ENCODE measurements at regions not wholly inside any gene's neighbourhood (a gene's known extent, or its start where the extent isn't known, plus 50 kb on each side); places are given as distances from the start of the nearest gene placed in this dataset.
A peak's percentile ranks its signal among the peaks of the same experiment; 100 is the strongest.

GRCh38 chr14:97024300-97024699 is 227.1 kb downstream of the VRK1 start:
- peaks cover 20% of the 10 kb centered on the region for H3K4me1 ChIP-seq
- H3K27ac ChIP-seq = no peak overlapping the region
- no peak overlapping the region for H3K4me3 ChIP-seq
- no peaks in the 10 kb centered on the region for H3K9me3 ChIP-seq
- H3K27me3 ChIP-seq = peaks cover 2% of the 10 kb centered on the region; the same call in 1 of the 2 replicates
- H3K36me3 ChIP-seq = no peaks in the 10 kb centered on the region
- TF ChIP-seq Cebpa-rat (IDR thresholded peaks at IDR 0.05) = no peak
- no peaks in the 10 kb centered on the region for H4K20me1 ChIP-seq
- H3K9ac ChIP-seq = no peak overlapping the region
- H3K4me2 ChIP-seq = no peak overlapping the region

- H3K4me1 ChIP-seq = peaks cover 17% of the 10 kb centered on the region
- no peak overlapping the region for H3K4me2 ChIP-seq
Observed at GRCh38 chr14:97025722-97026121, 228.5 kb downstream of the VRK1 start.

GRCh38 chr14:97027256-97027999 is 230.2 kb downstream of the VRK1 start:
- TF ChIP-seq Cebpa-rat (IDR thresholded peaks at IDR 0.05) = no peak
- Histone ChIP-seq H3K4me3 (no peak overlapping the region), H4K20me1 (no peaks in the 10 kb centered on the region), H3K4me2 (0 out of 2 replicates have a peak overlapping the region, but pooled peaks have one; percentile 37), H3K36me3 (no peaks in the 10 kb centered on the region), H3K27ac (no peak overlapping the region), H3K9ac (no peak overlapping the region), H3K4me1 (peaks cover 9% of the 10 kb centered on the region), H3K27me3 (peaks cover 9% of the 10 kb centered on the region), H3K9me3 (peaks cover 7% of the 10 kb centered on the region; the same call in 1 of the 2 replicates)

More at GRCh38 chr14:97025722-97026121, 228.5 kb downstream of the VRK1 start:
- Histone ChIP-seq H3K27ac (no peak overlapping the region), H3K9me3 (no peaks in the 10 kb centered on the region), H3K9ac (no peak overlapping the region), H3K27me3 (no peaks in the 10 kb centered on the region; the same call in 1 of the 2 replicates), H3K4me3 (no peak overlapping the region), H4K20me1 (no peaks in the 10 kb centered on the region), H3K36me3 (no peaks in the 10 kb centered on the region)
- TF ChIP-seq Cebpa-rat (IDR thresholded peaks at IDR 0.05) = no peak

- peaks cover 9% of the 10 kb centered on the region for H3K4me1 ChIP-seq
- H3K9ac ChIP-seq = no peak overlapping the region
- no peaks in the 10 kb centered on the region for H4K20me1 ChIP-seq
- peak; percentile 71; the same call in 1 of the 2 replicates for TF ChIP-seq Cebpa-rat (IDR thresholded peaks at IDR 0.05)
- peaks cover 18% of the 10 kb centered on the region for H3K27me3 ChIP-seq
- H3K4me3 ChIP-seq = no peak overlapping the region
- peak overlapping the region; percentile 37 for H3K4me2 ChIP-seq
- no peaks in the 10 kb centered on the region for H3K36me3 ChIP-seq
- H3K9me3 ChIP-seq = peaks cover 17% of the 10 kb centered on the region
- no peak overlapping the region for H3K27ac ChIP-seq
Observed at GRCh38 chr14:97028382-97028781, 231.2 kb downstream of the VRK1 start.

- Histone ChIP-seq H3K9me3 (peaks cover 26% of the 10 kb centered on the region), H4K20me1 (no peaks in the 10 kb centered on the region), H3K27ac (no peak overlapping the region), H3K4me1 (peaks cover 9% of the 10 kb centered on the region), H3K4me3 (no peak overlapping the region), H3K9ac (no peak overlapping the region), H3K27me3 (peaks cover 26% of the 10 kb centered on the region), H3K4me2 (no peak overlapping the region), H3K36me3 (no peaks in the 10 kb centered on the region)
- no peak for TF ChIP-seq Cebpa-rat (IDR thresholded peaks at IDR 0.05)
Observed at GRCh38 chr14:97029800-97030199, 232.6 kb downstream of the VRK1 start.

GRCh38 chr14:97031530-97031929 is 234.3 kb downstream of the VRK1 start:
- Histone ChIP-seq H3K36me3 (no peaks in the 10 kb centered on the region), H3K9ac (no peak overlapping the region), H4K20me1 (no peaks in the 10 kb centered on the region), H3K4me3 (no peak overlapping the region), H3K27me3 (peaks cover 26% of the 10 kb centered on the region), H3K27ac (no peak overlapping the region), H3K9me3 (peaks cover 26% of the 10 kb centered on the region), H3K4me1 (peaks cover 9% of the 10 kb centered on the region), H3K4me2 (no peak overlapping the region)
- no peak for TF ChIP-seq Cebpa-rat (IDR thresholded peaks at IDR 0.05)

- no peaks in the 10 kb centered on the region for H3K36me3 ChIP-seq
- H4K20me1 ChIP-seq = no peaks in the 10 kb centered on the region
- H3K27ac ChIP-seq = no peak overlapping the region
- no peak overlapping the region for H3K4me3 ChIP-seq
- H3K9me3 ChIP-seq = peaks cover 29% of the 10 kb centered on the region
- H3K4me2 ChIP-seq = no peak overlapping the region
- peaks cover 2% of the 10 kb centered on the region for H3K4me1 ChIP-seq
- TF ChIP-seq Cebpa-rat (IDR thresholded peaks at IDR 0.05) = no peak
- H3K27me3 ChIP-seq = peaks cover 26% of the 10 kb centered on the region
- no peak overlapping the region for H3K9ac ChIP-seq
Observed at GRCh38 chr14:97033556-97034081, 236.4 kb downstream of the VRK1 start.

- H4K20me1 ChIP-seq = no peaks in the 10 kb centered on the region
Observed at GRCh38 chr14:97036086-97036852, 239.1 kb downstream of the VRK1 start.

GRCh38 chr14:97039717-97040363 is 242.7 kb downstream of the VRK1 start:
- Histone ChIP-seq H3K4me2 (no peak overlapping the region), H3K9me3 (peaks cover 24% of the 10 kb centered on the region), H3K9ac (no peak overlapping the region), H3K27me3 (no peaks in the 10 kb centered on the region), H4K20me1 (no peaks in the 10 kb centered on the region), H3K4me1 (no peaks in the 10 kb centered on the region), H3K4me3 (no peak overlapping the region; the same call in 1 of the 2 replicates), H3K27ac (no peak overlapping the region), H3K36me3 (no peaks in the 10 kb centered on the region)
- no peak for TF ChIP-seq Cebpa-rat (IDR thresholded peaks at IDR 0.05)

More at GRCh38 chr14:97036086-97036852, 239.1 kb downstream of the VRK1 start:
- H3K36me3 ChIP-seq = no peaks in the 10 kb centered on the region
- H3K9ac ChIP-seq = no peak overlapping the region
- H3K9me3 ChIP-seq = peaks cover 43% of the 10 kb centered on the region
- H3K4me1 ChIP-seq = no peaks in the 10 kb centered on the region
- no peak overlapping the region for H3K27ac ChIP-seq
- no peak overlapping the region for H3K4me2 ChIP-seq
- H3K27me3 ChIP-seq = peaks cover 26% of the 10 kb centered on the region
- H3K4me3 ChIP-seq = no peak overlapping the region
- TF ChIP-seq Cebpa-rat (IDR thresholded peaks at IDR 0.05) = no peak

All from BLaER1 (cell line).